ENCODE measurements at regions not wholly inside any gene's neighbourhood (a gene's known extent, or its start where the extent isn't known, plus 50 kb on each side); places are given as distances from the start of the nearest gene placed in this dataset.
"Not testable (repeated sequence)": the region's sequence is repeated elsewhere in the genome, so short reads cannot be mapped to it uniquely, and the experiment has no call there.

DNA sequence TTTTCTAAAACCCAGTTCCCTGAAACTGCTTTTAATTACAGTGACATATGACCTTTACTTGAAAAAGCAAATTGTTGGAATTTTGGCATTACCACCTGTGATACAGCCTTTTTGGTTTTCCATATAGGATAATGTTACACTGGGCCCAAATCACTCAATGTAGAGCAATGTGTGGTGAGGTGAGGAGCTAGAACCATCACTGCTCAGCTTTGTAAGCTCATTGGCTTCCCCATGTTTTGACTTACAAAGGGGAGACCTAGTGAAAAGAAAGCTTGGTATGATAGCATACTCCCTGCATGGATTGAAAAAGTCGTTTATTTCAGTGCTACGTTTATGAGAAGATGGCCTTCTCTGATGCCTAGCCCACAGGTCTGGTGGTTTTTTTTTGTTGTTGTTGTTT is 470.4 kb upstream of the EPHA7 start:
- DNase-seq (ENCODE audit: extremely low read depth, low read depth): no peak

DNA sequence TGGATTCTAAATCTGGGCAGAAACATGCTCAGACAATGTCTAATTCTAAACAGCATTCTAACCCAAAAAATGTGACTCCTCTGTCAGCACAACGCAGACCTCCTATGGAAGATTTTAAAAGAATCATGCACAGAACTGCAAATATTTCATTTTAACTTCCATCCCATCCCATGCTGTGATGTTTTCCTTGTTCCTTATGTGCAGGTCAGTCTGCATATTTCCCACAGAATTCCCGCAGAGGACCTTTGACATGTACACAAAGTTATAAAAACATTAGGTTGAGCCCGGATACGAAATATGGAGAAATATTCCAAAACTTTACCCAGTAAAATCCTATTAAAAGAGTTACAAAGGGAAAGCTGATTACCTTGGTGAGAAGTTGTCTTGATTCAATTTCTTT is 467.1 kb upstream of the EPHA7 start:
- no peak for DNase-seq (ENCODE audit: extremely low read depth, low read depth)

DNA sequence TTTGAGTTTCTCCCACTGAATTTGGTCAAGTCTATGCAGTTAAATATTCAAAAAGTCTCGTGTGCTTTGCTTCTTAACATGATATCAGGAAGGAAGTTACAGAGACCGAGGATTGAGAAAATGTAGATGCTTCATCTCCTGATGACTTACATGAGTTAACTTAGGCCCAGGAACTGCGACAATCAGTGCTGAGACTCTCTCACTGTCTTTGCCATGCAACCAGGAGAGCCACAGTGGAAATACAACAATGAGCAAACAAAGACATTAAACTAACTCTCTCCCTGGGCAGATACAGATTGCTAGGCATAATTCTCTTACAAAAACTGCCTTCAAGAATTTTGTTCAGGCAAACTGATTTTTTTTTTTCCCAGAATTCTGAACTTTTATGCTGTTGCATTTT is 440.6 kb upstream of the EPHA7 start:
- DNase-seq (ENCODE audit: extremely low read depth, low read depth): no peak

DNA sequence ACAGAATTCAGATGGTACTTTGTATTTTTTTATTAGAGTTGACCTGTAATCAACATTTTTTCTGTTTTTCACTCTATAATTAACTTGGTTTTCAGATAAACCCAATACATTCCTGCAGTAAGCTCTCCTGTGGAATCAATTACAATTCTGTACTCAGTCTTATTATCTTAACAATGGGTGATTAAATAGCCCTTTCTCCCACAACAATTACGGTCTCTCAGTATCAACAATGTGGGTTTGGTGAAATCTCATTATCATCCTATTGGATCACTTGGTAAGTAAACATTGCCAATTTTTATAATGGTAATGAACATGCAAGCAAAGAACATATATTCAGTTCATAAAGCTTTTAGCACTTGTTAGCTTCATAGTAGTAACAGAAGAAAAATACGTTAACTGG is 438.9 kb upstream of the EPHA7 start:
- no peak for DNase-seq (ENCODE audit: extremely low read depth, low read depth)

DNA sequence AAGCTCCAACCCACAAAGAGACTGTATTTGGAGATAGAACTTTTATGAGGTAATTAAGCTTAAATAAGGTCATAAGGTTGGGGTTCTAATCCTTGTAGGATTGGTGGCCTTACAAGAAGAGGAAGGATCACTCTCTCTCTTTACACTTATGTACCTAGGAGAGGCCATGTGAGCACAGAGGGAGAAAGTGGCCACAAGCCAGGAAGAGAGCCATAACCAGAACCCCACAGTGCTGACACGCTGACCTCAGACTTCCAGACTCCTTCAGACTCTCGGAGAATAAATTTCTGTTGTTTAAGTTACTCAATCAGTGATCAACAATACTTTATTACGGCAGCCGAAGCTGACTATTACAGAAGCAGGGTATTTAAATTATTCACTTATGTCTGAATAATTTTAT is 430.5 kb upstream of the EPHA7 start:
- no peak for DNase-seq (ENCODE audit: extremely low read depth, low read depth)

DNA sequence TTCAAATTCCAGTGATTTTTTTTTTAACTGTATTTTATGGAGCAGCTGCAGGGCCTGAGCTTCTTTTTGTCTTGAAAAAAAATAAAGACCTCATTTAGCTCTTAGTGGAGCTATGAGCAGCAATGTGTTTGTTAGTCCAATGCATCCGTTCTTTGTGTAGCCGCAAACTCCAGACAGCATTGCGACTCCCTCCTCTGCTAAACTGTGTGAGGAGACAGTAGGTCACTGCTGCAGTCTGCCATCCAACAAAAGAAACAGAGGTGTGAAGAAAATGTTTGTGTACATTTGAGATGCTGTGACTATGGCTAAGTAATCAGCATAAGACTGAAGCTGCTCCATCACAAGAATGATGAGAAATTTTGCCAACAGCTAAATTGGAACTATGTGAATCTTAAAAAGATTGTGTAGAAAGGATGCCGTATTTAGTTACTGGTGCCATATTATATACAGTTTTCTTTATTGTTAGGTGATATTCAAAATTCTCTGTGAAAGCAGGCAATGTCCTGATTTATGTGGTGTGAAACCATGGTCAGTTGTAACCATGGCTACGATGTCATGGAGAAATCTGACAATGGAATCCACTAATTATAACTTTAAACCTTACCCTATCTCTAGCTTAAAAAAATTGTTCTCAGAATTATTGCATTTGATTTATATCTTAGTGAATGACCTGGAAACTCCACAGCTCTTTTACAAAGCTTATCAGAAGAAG is 428.8 kb upstream of the EPHA7 start:
- DNase-seq (ENCODE audit: extremely low read depth, low read depth): no peak

DNA sequence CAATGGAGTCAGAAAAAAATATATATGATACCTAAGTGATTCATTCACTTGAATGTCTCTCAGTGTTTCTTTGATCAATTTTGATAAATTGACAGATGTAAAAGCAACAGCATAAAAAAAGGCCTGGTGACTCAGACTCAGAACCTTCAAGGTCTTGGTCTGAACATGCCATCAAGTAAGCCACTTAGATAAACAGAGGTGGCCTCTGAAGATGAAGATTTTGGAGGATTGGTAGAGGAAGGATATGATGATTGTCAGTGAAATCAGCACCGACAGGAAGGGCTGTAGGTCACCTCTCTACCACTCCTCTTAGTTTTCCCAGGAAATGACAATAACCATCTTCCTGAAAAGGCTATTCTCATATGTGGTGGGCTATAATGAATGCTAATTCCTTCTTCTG is 422.8 kb upstream of the EPHA7 start:
- no peak for DNase-seq (ENCODE audit: extremely low read depth, low read depth)

DNA sequence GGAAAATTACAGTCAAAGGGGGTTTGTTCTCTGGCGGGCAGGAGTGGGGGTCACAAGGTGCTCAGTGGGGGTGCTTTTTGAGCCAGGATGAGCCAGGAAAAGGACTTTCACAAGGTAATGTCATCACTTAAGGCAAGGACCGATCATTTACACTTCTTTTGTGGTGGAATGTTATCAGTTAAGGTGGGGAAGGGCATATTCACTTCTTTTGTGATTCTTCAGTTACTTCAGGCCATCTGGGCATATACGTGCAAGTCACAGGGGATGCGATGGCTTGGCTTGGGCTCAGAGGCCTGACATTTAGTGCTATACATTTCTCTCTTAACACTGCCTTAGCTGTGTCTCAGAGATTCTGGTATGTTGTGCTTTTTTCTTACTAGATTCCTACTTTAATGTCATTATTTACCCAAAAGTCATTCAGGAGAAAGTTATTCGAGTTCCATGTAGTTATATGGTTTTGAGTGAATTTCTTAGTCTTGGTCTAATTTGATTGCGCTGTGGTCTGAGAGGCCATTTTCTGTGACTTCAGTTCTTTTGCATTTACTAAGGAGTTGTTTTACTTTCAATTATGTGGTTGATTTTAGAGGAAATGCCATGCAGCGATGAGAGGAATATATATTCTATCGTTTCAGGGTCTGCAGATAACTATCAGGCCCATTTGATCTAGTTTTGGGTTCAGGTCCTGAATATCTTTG is 416.2 kb upstream of the EPHA7 start:
- not testable (repeated sequence) for DNase-seq (ENCODE audit: extremely low read depth, low read depth)

DNA sequence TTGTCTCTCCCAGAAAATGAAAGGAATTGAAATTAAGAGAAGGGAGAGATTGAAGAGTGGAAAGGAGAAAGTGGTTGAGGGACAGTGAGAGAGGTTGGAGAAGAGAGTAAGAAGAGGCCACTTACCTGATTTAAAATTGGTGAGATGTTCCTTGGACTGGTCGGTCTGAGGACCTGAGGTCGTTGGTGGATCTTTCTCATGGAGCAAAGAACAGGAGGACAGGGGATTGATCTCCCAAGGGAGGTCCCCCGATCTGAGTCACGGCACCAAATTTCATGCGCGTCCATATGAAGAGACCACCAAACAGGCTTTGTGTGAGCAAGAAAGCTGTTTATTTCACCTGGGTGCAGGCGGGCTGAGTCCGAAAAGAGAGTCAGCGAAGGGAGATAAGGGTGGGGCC is 415.7 kb upstream of the EPHA7 start:
- not testable (repeated sequence) for DNase-seq (ENCODE audit: extremely low read depth, low read depth)

DNA sequence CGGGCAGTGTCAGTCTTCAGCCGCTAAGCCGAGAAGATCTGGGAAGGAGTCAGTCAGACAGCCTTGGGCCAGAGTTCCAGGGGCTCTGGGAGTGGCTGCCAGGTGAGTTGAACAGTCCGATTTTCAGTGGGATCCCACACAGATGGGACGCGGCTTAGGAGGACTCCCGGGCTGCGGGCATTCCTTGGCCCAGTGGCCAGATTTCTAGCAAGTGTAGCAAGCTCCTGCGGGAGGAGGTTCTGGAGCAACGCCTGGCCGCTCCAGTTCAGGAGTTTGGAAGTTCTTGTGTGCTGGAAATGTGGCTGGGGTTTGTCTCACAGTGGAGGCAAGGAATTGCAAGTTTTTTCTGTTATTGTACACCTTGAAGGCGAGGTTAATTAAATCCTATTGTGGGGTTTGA is 414.0 kb upstream of the EPHA7 start:
- not testable (repeated sequence) for DNase-seq (ENCODE audit: extremely low read depth, low read depth)

DNA sequence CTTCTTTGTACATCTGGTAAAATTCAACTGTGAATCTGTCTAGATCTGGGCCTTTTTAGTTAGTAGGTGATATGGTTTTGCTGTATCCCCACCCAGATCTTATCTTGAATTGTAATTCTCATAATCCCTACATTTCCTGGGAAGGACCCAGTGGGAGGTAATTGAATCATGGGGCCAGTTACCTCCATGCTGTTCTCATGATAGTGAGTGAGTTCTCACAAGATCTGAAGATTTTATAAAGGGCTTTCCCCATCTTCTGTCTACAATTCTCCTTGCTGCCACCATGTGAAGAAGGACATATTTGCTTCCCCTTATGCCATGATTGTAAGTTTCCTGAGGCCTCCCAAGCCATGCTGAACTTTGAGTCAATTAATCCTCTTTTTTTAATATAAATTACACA is 410.4 kb upstream of the EPHA7 start:
- DNase-seq (ENCODE audit: extremely low read depth, low read depth): not testable (repeated sequence)

DNA sequence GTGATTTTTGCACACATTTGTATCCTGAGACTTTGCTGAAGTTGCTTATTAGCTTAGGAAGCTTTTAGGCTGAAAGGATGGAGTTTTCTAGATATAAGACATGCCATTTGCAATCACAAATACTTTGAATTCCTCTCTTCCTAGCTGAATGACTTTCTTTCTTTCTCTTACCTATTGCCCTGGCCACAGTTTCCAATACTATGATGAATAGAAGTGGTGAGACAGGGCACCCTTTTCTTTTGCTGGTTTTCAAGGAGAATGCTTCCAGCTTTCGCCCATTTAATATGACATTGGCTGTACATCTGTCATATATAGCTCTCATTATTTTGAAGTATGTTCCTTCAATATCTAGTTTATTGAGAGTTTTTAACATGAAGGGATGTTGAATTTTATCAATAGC is 409.6 kb upstream of the EPHA7 start:
- DNase-seq (ENCODE audit: extremely low read depth, low read depth): no peak

DNA sequence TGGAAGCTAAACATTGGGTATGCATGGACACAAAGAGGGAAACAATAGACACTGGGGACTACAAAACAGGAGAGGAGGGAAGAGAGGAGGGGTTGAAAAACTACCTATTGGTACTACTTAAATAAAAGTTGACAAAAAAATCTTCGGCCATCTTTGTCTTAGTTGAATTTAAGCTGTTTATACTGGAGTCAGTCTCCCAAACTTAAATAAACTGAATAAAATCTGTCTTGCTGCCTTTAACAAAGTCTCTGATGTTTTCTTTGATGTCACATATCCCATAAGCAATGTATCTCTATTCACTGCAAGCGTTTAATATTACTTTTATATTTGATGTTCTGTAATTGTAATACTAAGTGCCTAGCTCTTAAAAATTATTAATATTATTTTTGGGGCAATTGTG is 409.2 kb upstream of the EPHA7 start:
- DNase-seq (ENCODE audit: extremely low read depth, low read depth): no peak

DNA sequence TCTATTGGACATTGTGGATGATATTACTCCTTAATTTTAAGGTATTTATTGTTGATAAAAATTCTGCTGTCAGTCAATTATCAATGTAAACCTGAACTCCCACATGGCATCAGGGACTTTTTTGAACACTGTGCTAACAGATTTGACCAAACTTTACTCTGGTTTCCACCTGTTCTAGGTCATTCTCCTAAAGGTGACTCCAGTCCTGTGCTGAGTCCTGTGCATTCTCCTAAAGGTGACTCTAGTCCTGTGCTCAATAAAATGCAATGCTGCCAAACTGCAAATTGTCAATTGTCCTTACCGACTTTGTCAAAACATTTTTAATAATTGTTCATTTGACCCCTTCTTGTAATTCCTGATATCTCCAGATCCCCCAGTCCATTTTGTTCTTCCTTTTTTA is 408.4 kb upstream of the EPHA7 start:
- no peak for DNase-seq (ENCODE audit: extremely low read depth, low read depth)

DNA sequence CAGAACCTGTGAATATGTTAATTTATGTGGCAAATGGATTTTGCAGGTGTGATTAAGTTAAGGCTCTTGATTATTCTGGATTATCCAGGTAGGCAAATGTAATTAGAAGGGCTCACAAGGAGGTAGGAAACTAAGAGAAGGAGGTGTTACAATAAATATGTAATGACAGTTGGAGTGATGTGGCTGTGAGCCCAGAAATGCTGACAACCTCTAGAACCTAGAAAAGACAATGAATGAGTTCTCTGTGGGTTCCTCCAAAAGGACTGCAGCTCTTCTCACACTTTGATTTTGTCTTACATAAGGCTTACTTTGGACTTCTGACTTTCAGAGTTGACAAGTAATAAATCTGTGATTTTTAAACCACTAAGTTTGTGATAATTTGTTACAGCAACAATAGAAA is 406.6 kb upstream of the EPHA7 start:
- DNase-seq (ENCODE audit: extremely low read depth, low read depth): no peak

DNA sequence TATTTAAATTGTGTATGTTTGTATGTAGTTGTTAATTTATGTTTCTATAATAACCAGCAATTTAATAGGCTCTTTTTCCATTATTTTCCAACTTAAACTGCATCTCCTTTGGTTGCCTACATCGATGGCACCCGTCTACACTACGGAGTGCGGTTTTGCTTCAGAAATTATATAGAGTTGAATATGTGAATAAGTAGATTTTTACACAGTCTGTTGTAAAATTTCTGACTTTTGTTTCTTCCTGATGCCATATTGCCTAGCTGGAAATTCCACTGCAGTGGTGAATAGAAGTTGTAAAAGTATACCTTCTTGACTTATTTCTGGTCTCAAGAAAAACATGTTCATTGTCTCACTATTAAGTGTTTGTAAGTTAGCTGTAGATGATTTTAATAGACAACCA is 404.1 kb upstream of the EPHA7 start:
- DNase-seq (ENCODE audit: extremely low read depth, low read depth): no peak

DNA sequence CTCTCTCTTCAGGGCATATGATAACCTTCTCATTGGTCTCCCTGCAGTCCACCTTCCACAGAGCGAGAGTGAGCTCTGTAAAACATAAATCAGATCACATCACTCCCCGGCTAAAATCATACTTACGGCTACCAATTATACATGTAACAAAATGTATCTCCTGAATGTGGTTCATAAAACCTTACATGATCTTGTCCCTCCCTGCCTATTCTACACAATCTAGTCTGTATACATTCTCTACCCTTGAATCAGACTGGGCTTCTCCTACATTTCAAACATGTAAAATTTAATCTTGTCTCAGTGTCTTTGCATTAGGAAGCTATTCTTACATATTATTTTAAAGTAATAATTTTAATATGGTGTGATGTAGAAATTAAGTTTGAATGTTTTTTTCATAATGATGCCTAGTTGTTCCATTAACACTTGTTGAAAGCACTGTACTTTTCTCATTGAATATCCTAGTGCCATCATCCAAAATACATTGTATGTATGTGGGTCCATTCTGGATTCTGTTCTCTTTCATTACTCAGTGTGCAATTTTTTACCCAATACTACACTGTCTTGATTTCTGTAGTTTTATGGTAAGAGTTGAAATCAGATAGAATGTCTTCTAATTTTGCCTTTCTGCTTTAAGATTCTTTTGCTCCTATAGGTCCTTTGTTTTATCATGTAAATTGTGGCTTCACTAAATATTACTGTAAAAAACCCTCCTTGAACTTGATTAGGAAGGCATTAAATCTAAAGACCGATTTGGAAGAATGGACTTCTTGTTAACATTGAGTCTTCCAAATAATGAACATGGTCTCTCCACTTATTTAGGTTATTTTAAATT is 403.3 kb upstream of the EPHA7 start:
- DNase-seq (ENCODE audit: extremely low read depth, low read depth): no peak

DNA sequence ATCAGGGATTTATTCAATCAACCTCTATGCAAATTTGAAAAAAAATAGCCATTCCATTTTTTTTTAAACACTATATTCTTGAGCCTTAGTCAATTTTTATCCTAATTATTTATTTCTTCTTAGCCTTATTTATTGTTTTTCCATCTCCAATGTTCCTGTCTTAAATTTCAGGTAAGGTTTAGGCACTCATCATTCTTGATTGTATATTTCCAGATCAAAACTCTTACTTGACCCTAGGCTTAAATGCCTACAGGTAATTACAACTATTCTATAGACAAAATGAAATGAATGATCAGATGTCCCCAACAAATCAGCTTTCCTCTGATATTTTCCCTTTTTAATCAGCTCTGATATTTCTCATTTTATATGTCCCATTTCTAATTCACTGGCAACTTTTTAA is 402.6 kb upstream of the EPHA7 start:
- DNase-seq (ENCODE audit: extremely low read depth, low read depth): no peak

DNA sequence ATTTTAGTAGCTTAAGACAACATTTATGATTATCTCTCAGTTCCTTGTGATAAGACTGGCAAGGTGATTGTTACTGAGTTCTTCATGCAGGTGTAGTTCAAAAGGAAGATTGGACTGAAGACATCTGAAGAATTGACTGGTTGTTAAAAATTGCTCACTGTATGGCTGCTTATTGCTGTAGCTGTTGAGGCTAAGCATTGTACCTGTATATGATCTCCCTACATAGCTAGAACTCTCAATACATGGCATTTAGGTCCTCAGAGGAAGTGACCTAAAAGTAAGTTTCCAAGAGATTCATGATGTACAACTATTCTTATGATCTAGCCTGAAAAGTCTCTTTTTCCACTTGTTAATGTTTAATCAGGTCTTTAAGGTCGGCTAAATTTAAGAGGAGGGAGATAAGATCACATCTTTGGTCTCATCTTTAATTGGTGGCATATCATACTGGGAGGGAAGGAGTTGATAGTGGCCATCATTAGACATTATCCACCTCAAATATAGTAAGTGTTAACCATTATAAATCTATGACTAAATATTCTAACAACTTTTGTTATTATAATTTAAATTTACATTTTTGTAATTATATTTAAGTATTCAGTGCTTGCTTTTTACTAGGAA is 401.2 kb upstream of the EPHA7 start:
- no peak for DNase-seq (ENCODE audit: extremely low read depth, low read depth)

DNA sequence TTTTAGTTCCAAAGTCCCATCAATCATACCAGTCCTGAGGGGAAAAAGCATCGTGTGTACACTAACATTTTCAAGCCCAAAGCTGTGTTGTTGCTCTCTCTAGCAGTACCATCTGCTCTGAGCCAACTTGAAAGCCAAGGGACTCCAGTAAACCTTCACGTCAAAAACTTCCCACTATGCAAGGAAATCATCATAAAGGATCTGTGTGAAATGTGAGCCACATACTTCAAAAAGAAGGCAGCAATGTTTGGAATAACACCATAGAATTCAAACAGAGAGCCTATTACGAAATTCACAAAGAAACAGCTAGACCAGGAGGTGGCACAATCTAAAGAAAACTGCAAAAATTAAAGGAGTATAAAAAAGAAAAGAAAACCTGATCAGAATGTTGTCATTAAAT is 399.8 kb upstream of the EPHA7 start:
- no peak for DNase-seq (ENCODE audit: extremely low read depth, low read depth)

DNA sequence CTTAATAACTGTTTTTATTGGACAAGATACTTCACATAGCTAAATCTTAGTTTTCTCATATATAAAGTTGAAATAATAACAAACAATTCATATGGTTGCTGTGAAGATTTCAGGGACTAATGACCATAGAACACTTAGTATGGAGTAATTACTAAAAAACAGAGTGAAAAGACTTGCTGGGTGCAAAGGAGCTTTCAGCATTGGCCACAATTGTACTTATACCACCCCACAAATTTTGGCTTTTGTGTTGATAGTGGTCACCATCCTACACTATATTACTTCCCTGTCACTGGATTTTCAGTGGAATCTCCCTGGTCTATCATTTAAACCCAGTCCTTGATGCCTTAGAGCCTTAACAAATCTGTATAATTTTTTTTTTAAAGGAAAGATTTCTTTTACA is 398.6 kb upstream of the EPHA7 start:
- DNase-seq (ENCODE audit: extremely low read depth, low read depth): no peak

Measured in NCI-H460 (cell line).